GM12878 (cell line): ENCODE measurements at regions not wholly inside any gene's neighbourhood (a gene's known extent, or its start where the extent isn't known, plus 50 kb on each side); places are given as distances from the start of the nearest gene placed in this dataset.

Source experiments
- ATAC-seq: fragments of 200-7000 bp; cut with Tn5 transposase; 3 replicates; pipeline ENCODE4 v1.9.1; 2020; ENCODE audit warnings: mild to moderate bottlenecking, moderate library complexity
- BruUV-seq: library from RNA; stranded (reverse); fragments of 400-500 nt; replicated peaks from 2 replicates; lab custom pipeline; 2021; lab: Mats Ljungman, UMichigan
- CTCF ChIA-PET: fragments of 300-600 bp; sonication (Branson Sonifier 250); formaldehyde crosslinking; extraction: SDS; loops from one replicate; lab custom pipeline; 2021; ENCODE audit warnings: inconsistent platforms; lab: Yijun Ruan, JAX
- POLR2A ChIA-PET: fragments of 350-600 bp; formaldehyde crosslinking; extraction: SDS; loops from one replicate; lab custom pipeline; 2021; ENCODE audit warnings: inconsistent platforms; lab: Charles Lee
- RAD21 ChIA-PET: fragments of 300-600 bp; sonication (Branson Sonifier 250); formaldehyde crosslinking; loops from one replicate; lab custom pipeline; 2023; ENCODE audit warnings: antibody characterized with exemption; ENCODE audit not compliant: unreplicated experiment; lab: Charles Lee
- SMC1A ChIA-PET: fragments of 300-600 bp; sonication (Branson Sonifier 250); formaldehyde crosslinking; loops from one replicate; lab custom pipeline; 2023; ENCODE audit not compliant: unreplicated experiment, uncharacterized antibody; lab: Charles Lee
- DNase-seq: peaks from one replicate; pipeline ENCODE4 v3.0.0-alpha.2; 2011; ENCODE audit warnings: low read depth, low spot score
- FAIRE-seq: peaks from 3 replicates; lab custom pipeline; 2011; peaks lifted over from hg19 to GRCh38; lab: Jason Lieb, UNC
- H2AFZ ChIP-seq: 2 replicates; pipeline ENCODE4 v1.6.0; 2011; ENCODE audit warnings: low read depth, low read length, control low read depth; ENCODE audit not compliant: control insufficient read depth
- H3K27ac ChIP-seq: 2 replicates; pipeline ENCODE4 v1.5.1; 2011; ENCODE audit warnings: control low read depth; ENCODE audit not compliant: control insufficient read depth, insufficient read depth
- H3K27me3 ChIP-seq, 2 experiments: replicated peaks in 1 of 2; 2 replicates each; pipeline versions ENCODE4 v1.6.0 to v1.6.1; 2011; ENCODE audit warnings: low read length in 1 of 2; ENCODE audit not compliant: control insufficient read depth in 2 of 2, insufficient read depth in 2 of 2
- H3K36me3 ChIP-seq, 2 experiments: 2 replicates each; pipeline ENCODE4 v1.5.1; 2011; ENCODE audit warnings: low read length in 1 of 2; ENCODE audit not compliant: control insufficient read depth in 2 of 2, insufficient read depth in 2 of 2
- H3K4me1 ChIP-seq: 2 replicates; pipeline ENCODE4 v1.6.1; 2011; ENCODE audit warnings: mild to moderate bottlenecking, low read length, moderate library complexity, mixed read lengths; ENCODE audit not compliant: control insufficient read depth, insufficient read depth
- H3K4me2 ChIP-seq: 2 replicates; pipeline ENCODE4 v1.6.0; 2011; ENCODE audit warnings: control low read depth; ENCODE audit not compliant: control insufficient read depth, insufficient read depth
- H3K4me3 ChIP-seq: fragments of 200-600 bp; sonication (generic); 2 replicates; pipeline ENCODE4 v1.5.1; 2016
- H3K79me2 ChIP-seq: 2 replicates; pipeline ENCODE4 v1.6.0; 2011; ENCODE audit warnings: low read length; ENCODE audit not compliant: control insufficient read depth, insufficient read depth
- H3K9ac ChIP-seq: 2 replicates; pipeline ENCODE4 v1.8.0; 2011; ENCODE audit warnings: low read length, control low read depth, mixed read lengths; ENCODE audit not compliant: control insufficient read depth, insufficient read depth
- H3K9me3 ChIP-seq: replicated peaks from 3 replicates; pipeline ENCODE4 v1.5.1; 2011; ENCODE audit warnings: mild to moderate bottlenecking, low read length; ENCODE audit not compliant: control insufficient read depth, insufficient read depth
- H4K20me1 ChIP-seq: 2 replicates; pipeline ENCODE4 v1.6.0; 2011; ENCODE audit not compliant: control insufficient read depth, insufficient read depth
- CBX3 ChIP-seq: fragments of 200-600 bp; sonication (generic); IDR thresholded peaks from 2 replicates; pipeline ENCODE4 v1.6.1; 2016; ENCODE audit warnings: low read depth, borderline replicate concordance
- CHD1 ChIP-seq: IDR thresholded peaks from 2 replicates; pipeline ENCODE4 v1.6.1; 2012; ENCODE audit warnings: low read depth, low read length, improper control_type of control experiment
- DPF2 ChIP-seq: fragments of 450-650 bp; IDR thresholded peaks from 2 replicates; pipeline ENCODE4 v1.6.1; 2017; ENCODE audit warnings: mild to moderate bottlenecking
- ELK1 ChIP-seq: IDR thresholded peaks from 2 replicates; pipeline ENCODE4 v1.6.1; 2012; ENCODE audit warnings: low read depth, low read length, improper control_type of control experiment
- EZH2 ChIP-seq: IDR thresholded peaks from 2 replicates; pipeline ENCODE4 v1.6.1; 2012; ENCODE audit warnings: low read depth, mild to moderate bottlenecking, control low read depth, inconsistent platforms, low read length, borderline replicate concordance; ENCODE audit not compliant: control insufficient read depth
- LARP7 ChIP-seq: fragments of 450-650 bp; IDR thresholded peaks from 2 replicates; pipeline ENCODE4 v1.6.1; 2017; ENCODE audit warnings: mild to moderate bottlenecking
- PKNOX1 ChIP-seq: fragments of 450-650 bp; IDR thresholded peaks from 2 replicates; pipeline ENCODE4 v1.6.1; 2016; ENCODE audit warnings: mild to moderate bottlenecking
- PML ChIP-seq: IDR thresholded peaks from 2 replicates; pipeline ENCODE4 v1.6.1; 2012; ENCODE audit warnings: low read length, inconsistent platforms
- RBBP5 ChIP-seq: fragments of 200-600 bp; sonication (generic); conservative IDR thresholded peaks from 2 replicates; pipeline ENCODE4 v1.6.1; 2016
- RELA ChIP-seq: fragments of 450-650 bp; IDR thresholded peaks from 2 replicates; pipeline ENCODE4 v1.8.0; 2014; ENCODE audit warnings: borderline replicate concordance; ENCODE audit not compliant: partially characterized antibody
- TAF1 ChIP-seq: IDR thresholded peaks from 2 replicates; pipeline ENCODE4 v1.6.1; 2011; ENCODE audit warnings: mild to moderate bottlenecking, low read depth, low read length, borderline replicate concordance
- ZBED1 ChIP-seq: IDR thresholded peaks from 2 replicates; pipeline ENCODE4 v1.6.1; 2016; ENCODE audit warnings: borderline replicate concordance
- ZBTB4 ChIP-seq: fragments of 450-650 bp; formaldehyde crosslinking; IDR thresholded peaks from 2 replicates; pipeline ENCODE4 v1.4.0; 2022; ENCODE audit warnings: mild to moderate bottlenecking, moderate library complexity
- ZNF274 ChIP-seq: IDR thresholded peaks from one replicate; pipeline ENCODE4 v1.8.0; 2011; ENCODE audit not compliant: insufficient read length, insufficient read depth
- ZNF384 ChIP-seq: IDR thresholded peaks from 2 replicates; pipeline ENCODE4 v1.6.1; 2012; ENCODE audit warnings: low read depth, mild to moderate bottlenecking, low read length, improper control_type of control experiment, borderline replicate concordance
- ZNF622 ChIP-seq: fragments of 450-650 bp; IDR thresholded peaks from 2 replicates; pipeline ENCODE4 v1.6.1; 2017; ENCODE audit warnings: mild to moderate bottlenecking, inconsistent platforms
- WGBS: methylation state at CpG from one replicate; pipeline ENCODE4 v1.1.6; 2016; ENCODE audit warnings: low lambda C conversion rate; ENCODE audit not compliant: insufficient replicate concordance, insufficient coverage; ENCODE audit errors: missing lambda C conversion rate; 5-methylcytosine and 5-hydroxymethylcytosine counted together
- in situ Hi-C: fragments of 300-500 bp; cut with MboI; formaldehyde crosslinking; loops from 9 replicates; pipeline ENCODE4 v1.14.3; 2018; ENCODE audit warnings: mixed read lengths
- intact Hi-C: fragments of 100-400 bp; cut with micrococcal nuclease; formaldehyde crosslinking; loops from one replicate; pipeline ENCODE4 v1.14.2; 2022; ENCODE audit not compliant: unreplicated experiment
- TF ChIP-seq, protein P1 (sequence below): fragments of 450-650 bp; IDR thresholded peaks from 2 replicates; pipeline ENCODE4 v1.6.1; 2016; ENCODE audit warnings: mild to moderate bottlenecking, moderate library complexity, borderline replicate concordance

- no peak for DNase-seq
- Histone ChIP-seq H3K9ac (no peak overlapping the region), H3K9me3 (no peaks in the 10 kb centered on the region), H3K4me3 (no peak overlapping the region), H4K20me1 (no peaks in the 10 kb centered on the region), H3K27me3 (no peaks in the 10 kb centered on the region), H3K4me2 (no peak overlapping the region), H2AFZ (no peak overlapping the region), H3K27ac (no peak overlapping the region), H3K4me1 (no peaks in the 10 kb centered on the region), H3K79me2 (no peaks in the 10 kb centered on the region), H3K36me3 (no peaks in the 10 kb centered on the region)
- ChIA-PET RAD21 (no interaction called here), CTCF (no interaction called here), SMC1A (no interaction called here), POLR2A (no interaction called here)
- no TSS peak for BruUV-seq
- intact Hi-C loops (loop anchor here (5.0 kb wide), 2 partner anchors 272 to 437 kb away; no protein-coding TSS in a partner anchor), in situ Hi-C loops (no loop called here)
- FAIRE-seq: no peak
- WGBS: 41% methylated on average over 3 of the region's 3 CpGs
- no peak for ATAC-seq
- TF ChIP-seq CHD1: no peak
- TF ChIP-seq RBBP5: no peak
- TF ChIP-seq ZNF384: no peak
- TF ChIP-seq RELA: no peak
- TF ChIP-seq TAF1: no peak
- TF ChIP-seq ZNF274: no peak
- no peak for TF ChIP-seq ZNF622
- no peak for TF ChIP-seq ZBTB4 (CRISPR knock-in tag)
- no peak for TF ChIP-seq PKNOX1
- TF ChIP-seq DPF2: no peak
- no peak for TF ChIP-seq LARP7
- TF ChIP-seq PML: no peak
- TF ChIP-seq EZH2: no peak
- no peak for TF ChIP-seq CBX3
- TF ChIP-seq ELK1: no peak
- TF ChIP-seq, protein P1, sequence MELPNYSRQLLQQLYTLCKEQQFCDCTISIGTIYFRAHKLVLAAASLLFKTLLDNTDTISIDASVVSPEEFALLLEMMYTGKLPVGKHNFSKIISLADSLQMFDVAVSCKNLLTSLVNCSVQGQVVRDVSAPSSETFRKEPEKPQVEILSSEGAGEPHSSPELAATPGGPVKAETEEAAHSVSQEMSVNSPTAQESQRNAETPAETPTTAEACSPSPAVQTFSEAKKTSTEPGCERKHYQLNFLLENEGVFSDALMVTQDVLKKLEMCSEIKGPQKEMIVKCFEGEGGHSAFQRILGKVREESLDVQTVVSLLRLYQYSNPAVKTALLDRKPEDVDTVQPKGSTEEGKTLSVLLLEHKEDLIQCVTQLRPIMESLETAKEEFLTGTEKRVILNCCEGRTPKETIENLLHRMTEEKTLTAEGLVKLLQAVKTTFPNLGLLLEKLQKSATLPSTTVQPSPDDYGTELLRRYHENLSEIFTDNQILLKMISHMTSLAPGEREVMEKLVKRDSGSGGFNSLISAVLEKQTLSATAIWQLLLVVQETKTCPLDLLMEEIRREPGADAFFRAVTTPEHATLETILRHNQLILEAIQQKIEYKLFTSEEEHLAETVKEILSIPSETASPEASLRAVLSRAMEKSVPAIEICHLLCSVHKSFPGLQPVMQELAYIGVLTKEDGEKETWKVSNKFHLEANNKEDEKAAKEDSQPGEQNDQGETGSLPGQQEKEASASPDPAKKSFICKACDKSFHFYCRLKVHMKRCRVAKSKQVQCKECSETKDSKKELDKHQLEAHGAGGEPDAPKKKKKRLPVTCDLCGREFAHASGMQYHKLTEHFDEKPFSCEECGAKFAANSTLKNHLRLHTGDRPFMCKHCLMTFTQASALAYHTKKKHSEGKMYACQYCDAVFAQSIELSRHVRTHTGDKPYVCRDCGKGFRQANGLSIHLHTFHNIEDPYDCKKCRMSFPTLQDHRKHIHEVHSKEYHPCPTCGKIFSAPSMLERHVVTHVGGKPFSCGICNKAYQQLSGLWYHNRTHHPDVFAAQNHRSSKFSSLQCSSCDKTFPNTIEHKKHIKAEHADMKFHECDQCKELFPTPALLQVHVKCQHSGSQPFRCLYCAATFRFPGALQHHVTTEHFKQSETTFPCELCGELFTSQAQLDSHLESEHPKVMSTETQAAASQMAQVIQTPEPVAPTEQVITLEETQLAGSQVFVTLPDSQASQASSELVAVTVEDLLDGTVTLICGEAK: no peak
- no peak for TF ChIP-seq ZBED1
These were observed 551.1 kb upstream of the SYNCRIP start for GRCh38 chr6:86193821-86194220.
